ENCODE measurements at regions not wholly inside any gene's neighbourhood (a gene's known extent, or its start where the extent isn't known, plus 50 kb on each side); places are given as distances from the start of the nearest gene placed in this dataset.
A peak's percentile ranks its signal among the peaks of the same experiment; 100 is the strongest.

- Mint-ChIP-seq H3K27ac (no peak overlapping the region), H3K4me1 (ENCODE audit: low read depth) (no peaks in the 10 kb centered on the region), H3K27me3 (no peaks in the 10 kb centered on the region), H3K36me3 (ENCODE audit: insufficient read depth) (no peaks in the 10 kb centered on the region), H3K4me3 (ENCODE audit: low read depth) (no peak overlapping the region), H3K9me3 (ENCODE audit: low read depth) (no peaks in the 10 kb centered on the region)
- DNase-seq (ENCODE audit: low spot score, unreplicated experiment) = no peak
- no peak for TF ChIP-seq CTCF (IDR thresholded peaks at IDR 0.05; ENCODE audit: unreplicated experiment)
Measured at GRCh38 chr3:27661797-27662196, 60.3 kb downstream of the EOMES start.

GRCh38 chr3:27659279-27660021, 62.7 kb downstream of the EOMES start:
- no peak overlapping the region for H3K27ac Mint-ChIP-seq
- no peaks in the 10 kb centered on the region for H3K9me3 Mint-ChIP-seq (ENCODE audit: low read depth)

GRCh38 chr3:27658741-27659140, 63.4 kb downstream of the EOMES start:
- no peak overlapping the region for H3K4me3 Mint-ChIP-seq (ENCODE audit: low read depth)
- no peaks in the 10 kb centered on the region for H3K9me3 Mint-ChIP-seq (ENCODE audit: low read depth)
- H3K4me1 Mint-ChIP-seq (ENCODE audit: low read depth) = no peaks in the 10 kb centered on the region
- TF ChIP-seq CTCF (IDR thresholded peaks at IDR 0.05; ENCODE audit: unreplicated experiment) = no peak
- no peaks in the 10 kb centered on the region for H3K36me3 Mint-ChIP-seq (ENCODE audit: insufficient read depth)
- H3K27me3 Mint-ChIP-seq = no peaks in the 10 kb centered on the region
- H3K27ac Mint-ChIP-seq = no peak overlapping the region
- DNase-seq (ENCODE audit: low spot score, unreplicated experiment) = no peak

More at GRCh38 chr3:27659279-27660021, 62.7 kb downstream of the EOMES start:
- Mint-ChIP-seq H3K27me3 (no peaks in the 10 kb centered on the region), H3K4me1 (ENCODE audit: low read depth) (no peaks in the 10 kb centered on the region), H3K36me3 (ENCODE audit: insufficient read depth) (no peaks in the 10 kb centered on the region), H3K4me3 (ENCODE audit: low read depth) (no peak overlapping the region)
- peak; percentile 28 for DNase-seq (ENCODE audit: low spot score, unreplicated experiment)
- peak; percentile 78 for TF ChIP-seq CTCF (IDR thresholded peaks at IDR 0.05; ENCODE audit: unreplicated experiment)

- Mint-ChIP-seq H3K36me3 (ENCODE audit: insufficient read depth) (no peaks in the 10 kb centered on the region), H3K4me3 (ENCODE audit: low read depth) (no peak overlapping the region), H3K27ac (no peak overlapping the region), H3K9me3 (ENCODE audit: low read depth) (no peaks in the 10 kb centered on the region), H3K4me1 (ENCODE audit: low read depth) (no peaks in the 10 kb centered on the region), H3K27me3 (no peaks in the 10 kb centered on the region)
- no peak for TF ChIP-seq CTCF (IDR thresholded peaks at IDR 0.05; ENCODE audit: unreplicated experiment)
- DNase-seq (ENCODE audit: low spot score, unreplicated experiment) = no peak
Measured at GRCh38 chr3:27657871-27658270, 64.3 kb downstream of the EOMES start.

GRCh38 chr3:27657404-27657803, 64.7 kb downstream of the EOMES start:
- no peak overlapping the region for H3K4me3 Mint-ChIP-seq (ENCODE audit: low read depth)
- DNase-seq (ENCODE audit: low spot score, unreplicated experiment) = no peak
- no peaks in the 10 kb centered on the region for H3K36me3 Mint-ChIP-seq (ENCODE audit: insufficient read depth)
- no peaks in the 10 kb centered on the region for H3K27me3 Mint-ChIP-seq
- H3K27ac Mint-ChIP-seq = no peak overlapping the region
- no peaks in the 10 kb centered on the region for H3K4me1 Mint-ChIP-seq (ENCODE audit: low read depth)
- TF ChIP-seq CTCF (IDR thresholded peaks at IDR 0.05; ENCODE audit: unreplicated experiment) = no peak
- H3K9me3 Mint-ChIP-seq (ENCODE audit: low read depth) = no peaks in the 10 kb centered on the region

Data from progenitor cell of endocrine pancreas (in vitro differentiated cells).